ENCODE measurements at regions not wholly inside any gene's neighbourhood (a gene's known extent, or its start where the extent isn't known, plus 50 kb on each side); places are given as distances from the start of the nearest gene placed in this dataset.

DNA sequence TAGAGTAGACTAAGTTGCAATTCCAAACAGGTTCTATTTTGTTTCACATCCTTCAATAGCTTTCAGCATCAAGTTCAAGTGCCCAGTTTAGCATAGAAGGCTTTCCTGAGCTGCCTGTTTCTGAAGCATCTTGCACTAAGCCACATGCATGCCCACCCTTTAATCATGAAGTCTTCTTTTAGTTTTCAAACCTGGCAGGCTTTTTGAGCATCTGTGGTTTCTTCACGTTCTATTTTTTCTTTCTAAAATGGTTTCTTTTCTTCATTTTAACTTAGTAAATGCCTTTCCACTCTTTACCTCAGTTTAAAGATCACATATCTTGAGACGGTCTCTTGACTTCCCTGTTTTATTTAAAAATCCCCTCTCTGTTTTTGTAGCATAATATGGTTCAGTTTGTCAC is 360.1 kb downstream of the MAN2A1 start:
- POLR2A ChIA-PET, result no interaction called here
- TF ChIP-seq, protein P1, sequence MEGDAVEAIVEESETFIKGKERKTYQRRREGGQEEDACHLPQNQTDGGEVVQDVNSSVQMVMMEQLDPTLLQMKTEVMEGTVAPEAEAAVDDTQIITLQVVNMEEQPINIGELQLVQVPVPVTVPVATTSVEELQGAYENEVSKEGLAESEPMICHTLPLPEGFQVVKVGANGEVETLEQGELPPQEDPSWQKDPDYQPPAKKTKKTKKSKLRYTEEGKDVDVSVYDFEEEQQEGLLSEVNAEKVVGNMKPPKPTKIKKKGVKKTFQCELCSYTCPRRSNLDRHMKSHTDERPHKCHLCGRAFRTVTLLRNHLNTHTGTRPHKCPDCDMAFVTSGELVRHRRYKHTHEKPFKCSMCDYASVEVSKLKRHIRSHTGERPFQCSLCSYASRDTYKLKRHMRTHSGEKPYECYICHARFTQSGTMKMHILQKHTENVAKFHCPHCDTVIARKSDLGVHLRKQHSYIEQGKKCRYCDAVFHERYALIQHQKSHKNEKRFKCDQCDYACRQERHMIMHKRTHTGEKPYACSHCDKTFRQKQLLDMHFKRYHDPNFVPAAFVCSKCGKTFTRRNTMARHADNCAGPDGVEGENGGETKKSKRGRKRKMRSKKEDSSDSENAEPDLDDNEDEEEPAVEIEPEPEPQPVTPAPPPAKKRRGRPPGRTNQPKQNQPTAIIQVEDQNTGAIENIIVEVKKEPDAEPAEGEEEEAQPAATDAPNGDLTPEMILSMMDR (IDR thresholded peaks at IDR 0.05; ENCODE audit: insufficient read depth in 1 of 2, low read depth in 1 of 2, low read length in 1 of 2, severe bottlenecking in 1 of 2, unreplicated experiment in 1 of 2), result no peak
- Mint-ChIP-seq H3K36me3 (ENCODE audit: insufficient read depth, unreplicated experiment) (no peaks in the 10 kb centered on the region), H3K4me3 (ENCODE audit: unreplicated experiment) (no peak overlapping the region), H3K4me1 (ENCODE audit: low read depth, unreplicated experiment) (no peaks in the 10 kb centered on the region), H3K9me3 (ENCODE audit: unreplicated experiment) (peaks cover 9% of the 10 kb centered on the region), H3K27me3 (ENCODE audit: insufficient read depth, unreplicated experiment) (peaks cover 6% of the 10 kb centered on the region), H3K27ac (ENCODE audit: unreplicated experiment) (no peak overlapping the region)
- CTCF ChIA-PET, result no interaction called here
- no TSS peak for BruUV-seq (replicated peaks)
- no peak for DNase-seq
- Histone ChIP-seq H3K4me1 (no peaks in the 10 kb centered on the region), H3K36me3 (ENCODE audit: control insufficient read depth, insufficient read depth, low read length) (no peaks in the 10 kb centered on the region), H3K27me3 (replicated peaks; ENCODE audit: control insufficient read depth, insufficient read depth, low read length) (no peaks in the 10 kb centered on the region), H3K9me3 (no peaks in the 10 kb centered on the region), H3K4me3 (ENCODE audit: low read depth, low read length) (no peak overlapping the region)
- intact Hi-C loops (cut with micrococcal nuclease; ENCODE audit: unreplicated experiment), result loop anchor here (10.0 kb wide), 1 partner anchor 545 kb away; no protein-coding TSS in a partner anchor

DNA sequence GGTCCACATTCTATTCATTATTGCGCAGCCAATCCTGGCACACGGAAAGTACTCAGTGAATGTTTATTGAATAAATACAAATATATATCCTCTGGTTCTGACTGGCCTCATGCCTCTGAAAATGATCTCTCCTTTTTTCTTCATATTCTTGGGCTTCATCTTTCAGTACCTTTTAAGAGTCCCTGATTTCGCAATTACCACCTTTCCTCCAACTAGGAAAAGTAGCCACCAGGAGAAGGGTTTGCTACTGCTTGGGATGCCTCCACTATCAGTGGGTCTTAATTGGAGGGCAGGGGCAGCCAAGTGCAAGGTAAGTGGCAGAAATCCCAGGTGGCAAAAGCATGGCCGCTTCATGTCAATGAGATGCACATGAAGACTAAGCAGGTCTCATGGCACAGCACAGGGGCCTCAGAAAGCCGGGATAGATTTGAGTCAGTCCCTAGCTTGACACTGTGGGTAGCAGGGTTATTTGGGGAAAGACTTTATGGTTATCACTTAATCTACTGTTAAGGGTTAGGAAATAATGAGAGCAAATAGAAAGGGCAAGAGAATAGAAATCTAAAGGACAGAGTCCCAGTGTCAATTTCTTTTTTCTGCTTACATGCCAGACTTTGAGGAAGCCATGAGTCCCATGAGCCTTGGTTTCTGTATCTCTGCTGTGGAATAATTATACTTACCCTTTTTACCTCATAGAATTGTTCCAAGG is 361.1 kb downstream of the MAN2A1 start:
- intact Hi-C loops (cut with micrococcal nuclease; ENCODE audit: unreplicated experiment), result no loop called here

DNA sequence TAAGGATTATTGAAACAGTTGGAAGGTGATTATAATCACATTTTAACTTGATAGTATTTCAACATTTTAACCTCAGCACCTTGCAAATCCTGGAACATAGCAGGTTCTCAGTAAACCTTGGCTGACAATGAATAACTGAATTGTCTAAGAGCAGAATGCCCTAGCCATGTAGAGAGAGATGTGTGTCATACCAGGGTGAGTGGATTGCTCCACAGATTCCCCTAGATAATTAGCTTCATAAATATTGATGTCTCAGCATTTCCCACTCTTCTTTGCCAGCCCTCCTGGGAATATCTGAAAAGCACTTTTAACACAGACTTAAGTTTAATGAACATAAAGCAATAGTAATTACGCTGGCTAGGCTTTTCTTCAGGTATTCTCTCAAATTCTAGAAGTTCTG is 363.5 kb downstream of the MAN2A1 start:
- no peaks in the 10 kb centered on the region for H3K4me1 ChIP-seq
- Mint-ChIP-seq H3K4me3 (ENCODE audit: unreplicated experiment) (no peak overlapping the region), H3K27me3 (ENCODE audit: insufficient read depth, unreplicated experiment) (peaks cover 6% of the 10 kb centered on the region), H3K4me1 (ENCODE audit: low read depth, unreplicated experiment) (no peaks in the 10 kb centered on the region), H3K9me3 (ENCODE audit: unreplicated experiment) (no peaks in the 10 kb centered on the region), H3K36me3 (ENCODE audit: insufficient read depth, unreplicated experiment) (no peaks in the 10 kb centered on the region), H3K27ac (ENCODE audit: unreplicated experiment) (no peak overlapping the region)
- H3K4me3 ChIP-seq (ENCODE audit: low read depth, low read length), result no peak overlapping the region
- BruUV-seq (replicated peaks), result no TSS peak
- intact Hi-C loops (cut with micrococcal nuclease; ENCODE audit: unreplicated experiment), result no loop called here
- no peak for DNase-seq
- CTCF ChIA-PET, result no interaction called here
- H3K9me3 ChIP-seq, result no peaks in the 10 kb centered on the region
- no peaks in the 10 kb centered on the region for H3K36me3 ChIP-seq (ENCODE audit: control insufficient read depth, insufficient read depth, low read length)
- no peaks in the 10 kb centered on the region for H3K27me3 ChIP-seq (replicated peaks; ENCODE audit: control insufficient read depth, insufficient read depth, low read length)
- POLR2A ChIA-PET, result no interaction called here
- TF ChIP-seq, protein P1 (IDR thresholded peaks at IDR 0.05; ENCODE audit: insufficient read depth in 1 of 2, low read depth in 1 of 2, low read length in 1 of 2, severe bottlenecking in 1 of 2, unreplicated experiment in 1 of 2), result no peak

More for the DNA sequence above, 361.1 kb downstream of the MAN2A1 start:
- Histone ChIP-seq H3K4me1 (no peaks in the 10 kb centered on the region), H3K36me3 (ENCODE audit: control insufficient read depth, insufficient read depth, low read length) (no peaks in the 10 kb centered on the region), H3K9me3 (no peaks in the 10 kb centered on the region), H3K27me3 (replicated peaks; ENCODE audit: control insufficient read depth, insufficient read depth, low read length) (no peaks in the 10 kb centered on the region), H3K4me3 (ENCODE audit: low read depth, low read length) (no peak overlapping the region)
- no peak for DNase-seq
- BruUV-seq (replicated peaks), result no TSS peak
- POLR2A ChIA-PET, result no interaction called here
- CTCF ChIA-PET, result no interaction called here
- H3K36me3 Mint-ChIP-seq (ENCODE audit: insufficient read depth, unreplicated experiment), result no peaks in the 10 kb centered on the region
- no peaks in the 10 kb centered on the region for H3K4me1 Mint-ChIP-seq (ENCODE audit: low read depth, unreplicated experiment)
- no peak overlapping the region for H3K4me3 Mint-ChIP-seq (ENCODE audit: unreplicated experiment)
- TF ChIP-seq, protein P1 (IDR thresholded peaks at IDR 0.05; ENCODE audit: insufficient read depth in 1 of 2, low read depth in 1 of 2, low read length in 1 of 2, severe bottlenecking in 1 of 2, unreplicated experiment in 1 of 2), result no peak
- no peak overlapping the region for H3K27ac Mint-ChIP-seq (ENCODE audit: unreplicated experiment)
- no peaks in the 10 kb centered on the region for H3K9me3 Mint-ChIP-seq (ENCODE audit: unreplicated experiment)
- H3K27me3 Mint-ChIP-seq (ENCODE audit: insufficient read depth, unreplicated experiment), result peaks cover 6% of the 10 kb centered on the region
